Mucosa of descending colon (tissue), 3 donors: ENCODE measurements at regions not wholly inside any gene's neighbourhood (a gene's known extent, or its start where the extent isn't known, plus 50 kb on each side); places are given as distances from the start of the nearest gene placed in this dataset.

Experiments used
- ATAC-seq: fragments of 200-7000 bp; cut with Tn5 transposase; one replicate; pipeline ENCODE4 v1.9.1; 2020; ENCODE audit warnings: mild to moderate bottlenecking, moderate library complexity
- DNase-seq, 3 donors: peaks; one replicate each; pipeline ENCODE4 v3.0.0-alpha.2; 2020
- H3K36me3 ChIP-seq: fragments of 200-600 bp; one replicate; pipeline ENCODE4 v1.8.0; 2021; ENCODE audit warnings: low read depth, mild to moderate bottlenecking
- H3K4me1 ChIP-seq: fragments of 200-600 bp; one replicate; pipeline ENCODE4 v1.8.0; 2021; ENCODE audit warnings: low read depth, mild to moderate bottlenecking
- H3K4me3 ChIP-seq: fragments of 200-600 bp; one replicate; pipeline ENCODE4 v1.8.0; 2021; ENCODE audit warnings: mild to moderate bottlenecking
- H3K9me3 ChIP-seq: fragments of 200-600 bp; one replicate; pipeline ENCODE4 v1.8.0; 2021; ENCODE audit warnings: mild to moderate bottlenecking
- CTCF ChIP-seq: fragments of 200-600 bp; IDR thresholded peaks from one replicate; pipeline ENCODE4 v1.8.0; 2022; ENCODE audit warnings: antibody characterized with exemption, mild to moderate bottlenecking
- intact Hi-C, 2 donors: fragments of 100-400 bp; cut with DNase I in 1 of 2; cut with micrococcal nuclease in 1 of 2; formaldehyde crosslinking; loops; one replicate each; pipeline versions ENCODE4 v1.11.0 to v1.11.1; 2022; cut with DNase I, micrococcal nuclease
- donor health status: DM: no; HTN: no; CAD: no; lungs with moderate emphysema.
- donor health status: DM: no; HTN: no; CAD: no.
- donor health status: DM: no; HTN: yes; CAD: no.

- no peaks in the 10 kb centered on the region for H3K9me3 ChIP-seq
- ATAC-seq (no peak), DNase-seq (no peak)
- no peaks in the 10 kb centered on the region for H3K36me3 ChIP-seq
- H3K4me1 ChIP-seq = no peaks in the 10 kb centered on the region
- intact Hi-C loops = no loop called here
- TF ChIP-seq CTCF = no peak
- H3K4me3 ChIP-seq = no peak overlapping the region
Observed at GRCh38 chr13:94901070-94901469, 188.7 kb upstream of the SOX21 start.

- Histone ChIP-seq H3K9me3 (no peaks in the 10 kb centered on the region), H3K36me3 (no peaks in the 10 kb centered on the region), H3K4me1 (no peaks in the 10 kb centered on the region), H3K4me3 (no peak overlapping the region)
- no peak for TF ChIP-seq CTCF
- ATAC-seq (no peak), DNase-seq (no peak)
- intact Hi-C loops = no loop called here
Observed at GRCh38 chr13:94896719-94897317, 184.5 kb upstream of the SOX21 start.

- Histone ChIP-seq H3K4me3 (no peak overlapping the region), H3K9me3 (no peaks in the 10 kb centered on the region), H3K36me3 (no peaks in the 10 kb centered on the region), H3K4me1 (no peaks in the 10 kb centered on the region)
- no peak for ATAC-seq
- DNase-seq = no peak
- intact Hi-C loops = no loop called here
- no peak for TF ChIP-seq CTCF
Observed at GRCh38 chr13:94896238-94896637, 183.9 kb upstream of the SOX21 start.

GRCh38 chr13:94886191-94886590 is 173.8 kb upstream of the SOX21 start:
- no peaks in the 10 kb centered on the region for H3K36me3 ChIP-seq
- H3K9me3 ChIP-seq = no peaks in the 10 kb centered on the region
- ATAC-seq = no peak
- no peak for TF ChIP-seq CTCF
- no peaks in the 10 kb centered on the region for H3K4me1 ChIP-seq
- intact Hi-C loops = no loop called here
- H3K4me3 ChIP-seq = no peak overlapping the region
- DNase-seq = no peak

- DNase-seq (no peak), ATAC-seq (no peak)
- intact Hi-C loops = no loop called here
- no peak for TF ChIP-seq CTCF
- H3K4me1 ChIP-seq = no peaks in the 10 kb centered on the region
- no peaks in the 10 kb centered on the region for H3K36me3 ChIP-seq
- no peaks in the 10 kb centered on the region for H3K9me3 ChIP-seq
- H3K4me3 ChIP-seq = no peak overlapping the region
Observed at GRCh38 chr13:94880463-94880862, 168.1 kb upstream of the SOX21 start.

GRCh38 chr13:94878602-94879165 is 166.3 kb upstream of the SOX21 start:
- ATAC-seq (no peak), DNase-seq (no peak)
- TF ChIP-seq CTCF = no peak
- no peaks in the 10 kb centered on the region for H3K36me3 ChIP-seq
- intact Hi-C loops = no loop called here
- no peak overlapping the region for H3K4me3 ChIP-seq
- H3K4me1 ChIP-seq = no peaks in the 10 kb centered on the region
- H3K9me3 ChIP-seq = no peaks in the 10 kb centered on the region
